8988T (cell line): ENCODE measurements at regions not wholly inside any gene's neighbourhood (a gene's known extent, or its start where the extent isn't known, plus 50 kb on each side); places are given as distances from the start of the nearest gene placed in this dataset.

ENCODE experiments used
- DNase-seq: peaks from one replicate; pipeline ENCODE4 v3.0.0; 2011

DNA sequence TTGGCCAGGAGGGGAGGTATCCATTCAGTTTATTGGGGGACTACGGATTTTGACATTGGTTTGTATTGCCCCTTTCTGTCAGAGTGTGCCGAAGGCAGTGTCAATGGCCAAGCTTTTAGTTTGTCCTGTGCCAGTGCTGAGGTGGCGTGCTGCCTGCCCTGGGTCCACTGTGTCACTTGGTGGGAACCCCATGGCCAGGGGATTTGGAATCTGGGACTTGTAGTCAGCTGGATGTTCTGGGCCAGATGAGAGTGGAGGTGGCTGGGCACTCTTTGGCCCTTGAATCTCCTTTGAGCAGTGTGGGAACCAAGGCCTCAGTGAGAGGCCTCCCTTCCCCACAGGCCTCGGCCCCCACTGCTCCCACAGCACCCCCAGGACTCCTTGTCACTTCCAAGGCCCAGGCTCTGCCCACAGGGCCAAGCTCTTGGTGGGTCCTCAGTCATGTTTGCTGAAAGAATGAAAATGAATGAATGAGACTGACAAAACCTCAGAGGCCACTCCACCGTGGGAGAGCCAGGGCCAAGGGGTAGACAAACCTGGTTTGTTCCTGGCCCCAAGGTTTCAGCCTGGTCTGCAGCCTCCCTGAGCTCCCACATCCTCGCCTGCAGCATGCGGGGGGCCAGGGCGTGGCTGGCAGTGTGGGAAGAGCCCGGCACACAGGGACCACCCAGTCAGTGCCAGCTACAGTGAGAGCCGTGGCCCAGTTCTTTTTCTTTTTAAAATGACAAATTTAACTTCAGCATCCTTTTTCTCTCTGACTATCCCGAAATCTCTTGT is 412.2 kb downstream of the MATN1 start:
- DNase-seq, result no peak

- DNase-seq, result no peak
Observed at GRCh38 chr1:30307182-30307581, 416.2 kb downstream of the MATN1 start.

DNA sequence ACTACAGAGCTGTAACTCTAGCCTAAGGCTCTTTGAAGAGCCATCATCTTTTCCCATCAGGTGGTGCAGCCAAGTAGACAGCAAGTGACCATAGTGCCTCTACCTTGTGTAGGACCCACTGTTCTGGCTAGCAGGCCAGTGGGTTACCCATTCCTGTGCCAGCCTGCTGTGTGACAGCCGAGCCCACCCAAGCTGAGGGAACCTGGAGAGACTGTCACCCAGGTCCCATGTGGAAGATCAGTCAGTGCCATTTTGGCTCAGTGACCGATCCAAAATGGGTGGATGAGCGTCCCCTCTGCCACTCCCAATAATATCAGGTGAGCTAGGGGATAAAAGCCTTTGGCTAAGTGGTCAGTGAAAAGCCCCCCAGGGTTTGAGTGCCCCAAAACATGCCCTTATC is 417.9 kb downstream of the MATN1 start:
- no peak for DNase-seq

DNA sequence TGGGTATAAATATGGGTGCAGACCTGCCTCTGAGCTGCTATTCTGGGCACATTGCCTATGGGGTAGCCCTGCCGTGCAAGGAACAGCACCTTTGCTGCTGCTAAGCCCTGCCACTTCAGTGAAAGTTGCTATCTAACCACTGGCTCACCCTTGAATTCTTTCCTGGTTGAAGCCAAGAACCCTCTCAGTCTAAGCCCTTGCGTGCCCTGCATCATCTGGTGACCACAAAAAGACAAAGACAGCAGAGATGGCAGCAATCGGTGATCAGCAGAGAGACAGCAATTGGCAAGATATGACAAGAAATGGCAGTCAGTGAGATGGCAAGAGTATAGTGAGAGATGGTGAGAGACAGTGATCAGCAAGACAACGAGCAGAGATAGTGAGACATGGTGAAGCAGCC is 418.3 kb downstream of the MATN1 start:
- no peak for DNase-seq

- DNase-seq, result no peak
Observed at GRCh38 chr1:30304080-30304479, 419.3 kb downstream of the MATN1 start.

DNA sequence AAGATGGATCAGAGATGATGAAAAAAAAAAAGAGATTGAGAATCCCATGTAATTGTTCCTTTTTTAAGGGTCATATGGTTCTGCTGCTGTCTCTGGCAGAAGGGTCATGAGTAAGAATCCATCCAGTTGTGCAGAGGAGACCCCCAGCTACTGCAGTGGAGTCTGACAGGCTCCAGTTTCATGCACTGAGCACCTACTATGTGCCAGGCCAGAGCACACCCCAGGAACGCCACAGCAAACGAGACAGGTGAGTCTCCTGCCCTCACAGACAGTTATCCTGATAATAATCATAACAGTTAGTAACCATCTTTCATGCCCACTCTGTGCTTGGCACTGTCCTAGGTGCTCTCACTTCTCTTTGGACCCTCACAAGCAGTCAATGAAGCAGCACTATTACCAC is 420.0 kb downstream of the MATN1 start:
- no peak for DNase-seq

DNA sequence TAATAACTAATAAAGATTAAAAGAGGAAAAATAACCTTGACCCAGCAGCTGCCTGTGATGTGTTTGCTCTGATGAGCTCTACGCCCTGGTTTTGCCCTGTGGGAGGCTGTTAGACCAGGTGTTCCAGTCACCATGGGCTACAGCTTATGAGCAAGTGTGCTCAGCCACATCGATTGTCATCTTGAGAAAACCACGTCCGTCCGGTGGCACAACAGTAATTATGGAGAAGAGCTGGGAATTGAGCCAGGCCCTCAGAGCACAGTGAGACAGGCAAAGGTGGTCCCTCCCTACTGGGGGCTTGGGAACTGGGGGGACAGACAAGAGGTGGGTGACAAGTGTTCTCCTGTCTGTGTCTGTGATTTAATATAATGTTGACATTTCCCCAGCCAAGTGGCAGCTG is 420.5 kb downstream of the MATN1 start:
- no peak for DNase-seq

- no peak for DNase-seq
Observed at GRCh38 chr1:30300669-30301068, 422.7 kb downstream of the MATN1 start.

DNA sequence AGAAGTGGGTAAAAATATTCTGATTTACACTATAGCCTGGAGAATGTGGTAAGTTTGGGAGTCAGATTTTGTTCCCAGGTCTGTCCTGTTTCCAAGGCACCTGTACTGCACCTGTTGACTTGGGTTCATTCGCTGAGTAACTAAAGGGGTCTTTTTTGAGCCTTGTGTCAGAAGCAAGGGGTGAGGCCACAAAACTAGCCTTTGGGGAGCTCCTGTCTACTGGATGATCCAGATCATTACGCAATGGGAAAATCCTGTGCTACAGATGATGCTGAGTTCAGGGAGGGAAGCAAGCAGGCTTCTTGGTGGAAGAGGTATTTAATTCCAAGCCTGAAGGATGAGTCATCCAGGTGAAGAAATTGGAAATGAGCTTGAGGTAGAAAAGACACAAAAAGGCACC is 424.0 kb downstream of the MATN1 start:
- no peak for DNase-seq

DNA sequence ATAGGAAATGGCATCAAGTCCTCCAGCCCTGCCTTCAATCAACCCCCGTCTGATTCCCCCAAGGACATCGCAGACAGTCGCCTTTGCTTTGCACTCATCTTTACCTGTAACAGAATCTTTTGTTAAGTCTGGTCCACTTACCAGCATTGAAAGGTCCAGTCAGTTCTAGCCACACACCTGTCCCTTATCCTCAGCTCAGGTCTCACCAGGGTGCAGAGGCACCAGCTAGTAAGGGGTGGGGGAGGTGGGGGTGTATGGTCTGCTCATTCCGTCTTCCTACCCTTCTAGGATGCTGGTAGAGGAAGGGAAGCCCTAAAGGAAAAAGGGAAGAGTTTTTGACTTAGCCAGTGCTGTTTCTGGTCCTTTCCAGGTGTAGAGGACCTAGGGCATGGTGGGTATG is 427.7 kb downstream of the MATN1 start:
- DNase-seq, result no peak

DNA sequence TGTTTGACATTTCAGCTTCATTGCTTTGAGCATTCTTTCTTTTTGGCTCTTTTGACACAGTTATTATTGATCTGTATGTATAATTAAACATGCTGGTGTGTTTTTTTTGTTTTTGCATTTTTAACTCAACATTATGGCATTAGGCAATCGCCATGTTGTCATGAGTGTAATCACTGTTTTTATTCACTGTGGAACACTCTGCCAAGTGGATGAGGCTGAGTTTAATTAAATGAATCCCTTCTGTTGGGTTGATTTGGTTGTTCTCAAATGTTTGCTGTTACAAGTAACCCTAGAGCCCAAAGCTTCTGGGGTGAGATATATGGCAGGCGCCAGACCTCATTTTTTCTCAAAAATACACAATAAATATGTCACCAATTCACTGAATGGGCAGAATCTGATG is 428.1 kb downstream of the MATN1 start:
- no peak for DNase-seq

DNA sequence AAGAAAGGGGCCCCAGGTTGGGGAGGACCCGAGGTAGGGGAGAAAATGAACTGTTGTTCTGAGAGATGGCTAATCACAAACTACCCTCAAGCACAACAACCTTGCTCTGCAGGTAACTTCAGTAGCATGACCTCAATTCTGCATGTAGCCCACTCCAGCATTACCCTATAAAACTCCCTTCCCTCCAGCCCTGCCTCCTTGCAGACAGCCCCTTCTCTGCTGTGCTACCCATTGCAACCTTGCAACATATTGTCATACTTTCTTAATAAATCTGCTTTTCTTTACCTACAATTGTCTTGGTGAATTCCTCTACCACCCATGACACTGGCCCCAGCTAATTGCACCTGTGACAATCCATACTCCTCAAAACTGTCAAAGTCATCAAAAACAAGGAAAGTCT is 428.9 kb downstream of the MATN1 start:
- no peak for DNase-seq

DNA sequence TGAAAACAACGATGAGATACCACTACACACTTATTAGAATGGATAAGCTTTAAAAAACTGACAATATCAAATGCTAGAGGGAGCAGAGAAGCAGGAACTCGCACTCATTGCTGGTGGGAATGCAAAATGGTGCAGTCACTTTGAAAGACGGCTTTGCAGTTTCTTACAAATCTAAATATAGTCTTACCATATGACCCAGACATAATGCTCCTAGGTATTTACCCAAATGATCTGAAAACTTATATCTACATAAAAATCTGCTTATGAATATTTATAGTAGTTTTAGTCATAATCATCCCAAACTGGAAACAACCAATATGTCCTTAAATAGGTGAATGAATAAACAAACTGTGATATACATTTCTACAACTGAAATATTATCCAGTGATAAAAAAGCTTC is 430.9 kb downstream of the MATN1 start:
- DNase-seq, result no peak

DNA sequence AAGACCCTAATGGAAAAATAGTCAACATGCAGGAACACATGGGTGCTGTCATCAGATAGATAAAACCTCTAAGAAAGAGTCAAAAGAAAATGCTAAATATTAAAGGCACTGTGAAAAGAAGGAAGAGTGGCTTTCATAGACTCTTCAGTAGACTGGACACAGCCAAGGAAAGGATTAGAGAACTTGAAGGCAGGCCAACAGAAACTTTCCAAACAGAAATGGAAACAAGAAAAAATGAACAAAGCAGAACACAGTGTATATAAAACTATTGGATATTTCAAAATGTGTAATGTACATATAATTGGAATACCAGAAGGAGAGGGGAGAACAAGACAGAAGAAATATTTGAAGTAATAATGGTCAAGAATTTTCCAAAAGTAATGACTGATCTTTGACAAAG is 431.9 kb downstream of the MATN1 start:
- no peak for DNase-seq

- DNase-seq, result no peak
Observed at GRCh38 chr1:30290581-30290980, 432.8 kb downstream of the MATN1 start.

GRCh38 chr1:30287976-30288375 is 435.4 kb downstream of the MATN1 start:
- no peak for DNase-seq

GRCh38 chr1:30286988-30287839 is 436.2 kb downstream of the MATN1 start:
- DNase-seq, result no peak

DNA sequence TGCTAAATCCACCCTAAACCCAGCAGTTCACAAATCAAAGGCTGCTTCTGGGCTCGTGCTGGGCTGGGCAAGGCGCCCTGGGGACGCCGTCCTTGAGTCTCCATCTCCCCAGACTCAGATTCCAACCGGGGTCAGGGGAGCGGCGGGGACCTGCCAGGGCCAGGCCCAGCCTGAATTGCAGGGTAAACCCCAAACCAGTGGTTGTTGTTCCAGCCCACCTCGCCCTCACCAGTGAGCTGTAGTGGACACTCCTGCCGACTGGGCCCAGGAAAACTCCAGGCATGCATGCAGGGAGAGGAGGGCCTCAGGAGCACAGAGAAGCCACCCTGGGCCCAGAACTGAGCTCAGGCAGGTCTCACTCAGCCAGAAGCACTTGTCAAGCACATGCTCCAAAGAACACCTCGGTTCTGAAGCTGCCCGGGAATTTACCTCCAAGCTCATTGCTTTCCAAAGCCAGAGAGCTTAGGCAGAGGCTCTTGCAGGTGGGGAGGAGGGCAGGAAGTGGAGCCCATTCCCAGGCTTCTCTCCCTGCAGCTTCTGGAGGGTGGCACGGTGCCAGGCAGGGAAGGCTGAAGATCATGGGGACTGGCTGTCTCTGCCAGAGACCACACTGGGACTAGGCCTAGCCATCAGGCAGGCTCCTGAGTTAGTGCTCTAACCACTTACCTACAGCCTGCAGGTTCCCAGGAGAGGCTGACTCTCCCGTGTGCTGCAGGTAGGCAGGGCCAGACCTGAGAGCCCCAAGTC is 437.0 kb downstream of the MATN1 start:
- no peak for DNase-seq

DNA sequence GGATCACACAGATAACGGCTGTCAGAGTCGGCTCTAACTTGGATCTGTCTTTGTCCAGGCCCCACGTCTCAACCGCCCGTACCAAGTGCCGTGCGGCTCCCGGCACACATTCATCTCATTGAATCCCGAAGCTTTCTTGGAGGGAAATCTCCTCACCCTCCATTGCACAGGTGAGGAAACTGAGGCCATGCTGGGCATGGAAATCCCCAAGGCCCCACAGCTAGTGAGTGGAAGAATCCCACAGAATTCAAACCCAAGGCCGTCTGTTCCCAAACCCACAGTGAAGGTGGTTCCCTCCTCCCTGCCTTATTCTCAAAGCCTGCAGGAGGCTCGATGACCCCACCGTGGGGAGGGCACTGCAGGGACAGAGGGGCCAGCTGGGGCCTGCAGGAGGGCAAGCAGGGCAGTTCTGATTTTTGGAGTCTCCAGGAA is 437.9 kb downstream of the MATN1 start:
- no peak for DNase-seq

DNA sequence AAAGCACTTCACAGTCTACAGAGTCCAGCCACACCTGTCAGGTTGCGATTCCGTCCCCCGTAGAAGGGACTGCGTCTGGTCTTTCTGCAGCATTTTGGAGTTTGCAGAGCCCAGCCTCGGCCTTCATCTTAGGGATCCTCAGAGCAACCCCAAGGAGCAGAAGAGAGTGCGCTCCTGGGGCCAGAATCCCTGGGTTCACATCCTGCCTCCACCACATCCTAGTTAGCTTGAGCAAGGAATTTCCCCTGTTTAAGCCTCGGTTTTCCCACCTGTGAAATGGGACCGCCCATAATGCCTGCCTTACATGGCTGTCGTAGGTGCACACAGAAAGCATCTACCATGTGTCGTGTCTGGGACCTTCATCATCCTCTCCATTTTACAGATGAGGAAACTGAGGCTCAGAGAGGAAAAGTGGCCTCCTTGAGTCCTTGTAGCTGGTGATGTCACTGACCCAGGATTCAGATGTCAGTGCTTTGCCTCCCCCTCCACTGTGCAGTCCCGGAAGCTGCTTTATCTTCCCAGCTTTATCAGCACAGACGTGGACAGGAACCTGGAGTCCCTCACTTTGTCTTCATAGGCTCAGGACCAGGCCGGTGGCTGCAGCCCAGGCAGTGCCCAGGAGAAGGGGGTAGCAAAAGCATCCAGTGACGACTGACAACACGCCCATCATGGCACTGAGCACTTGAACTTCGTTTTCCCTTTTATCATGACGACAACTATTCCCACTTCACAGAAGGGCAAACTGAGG is 438.5 kb downstream of the MATN1 start:
- no peak for DNase-seq

GRCh38 chr1:30284226-30284625 is 439.2 kb downstream of the MATN1 start:
- DNase-seq, result no peak

GRCh38 chr1:30283199-30283962 is 440.0 kb downstream of the MATN1 start:
- no peak for DNase-seq
